NCI-H82 treated with DMSO at 0.1 percent for 48 hours (cell line): ENCODE measurements at regions not wholly inside any gene's neighbourhood (a gene's known extent, or its start where the extent isn't known, plus 50 kb on each side); places are given as distances from the start of the nearest gene placed in this dataset.

Experiments used
- DNase-seq: peaks from one replicate; lab custom pipeline; 2025; ENCODE audit not compliant: unreplicated experiment; lab: John Stamatoyannopoulos, UW

GRCh38 chr1:200253774-200254495, 155.9 kb downstream of the ZNF281 start:
- DNase-seq: no peak

GRCh38 chr1:200252531-200252930, 157.3 kb downstream of the ZNF281 start:
- no peak for DNase-seq

GRCh38 chr1:200250469-200250868, 159.4 kb downstream of the ZNF281 start:
- DNase-seq: no peak

GRCh38 chr1:200248541-200248940, 161.3 kb downstream of the ZNF281 start:
- DNase-seq: no peak

DNA sequence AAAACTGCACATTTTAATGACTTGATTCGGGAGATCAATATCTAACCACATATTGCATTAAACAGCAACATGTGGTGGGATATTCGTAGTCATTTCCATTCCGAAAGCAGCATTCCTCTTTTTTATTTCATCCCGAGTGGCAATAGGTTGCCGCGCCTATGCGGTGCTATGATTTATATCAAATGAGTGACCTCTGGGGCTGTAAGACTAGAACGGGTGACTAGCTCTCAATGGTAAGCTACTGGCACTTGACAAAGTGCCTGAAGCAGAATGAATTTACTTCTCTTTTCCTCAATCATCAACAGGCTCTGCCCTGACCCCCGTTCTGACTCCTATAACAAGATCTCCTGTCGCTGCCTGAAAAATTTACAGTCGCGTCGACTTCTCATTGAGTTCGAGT, 162.3 kb downstream of the ZNF281 start:
- DNase-seq: no peak

DNA sequence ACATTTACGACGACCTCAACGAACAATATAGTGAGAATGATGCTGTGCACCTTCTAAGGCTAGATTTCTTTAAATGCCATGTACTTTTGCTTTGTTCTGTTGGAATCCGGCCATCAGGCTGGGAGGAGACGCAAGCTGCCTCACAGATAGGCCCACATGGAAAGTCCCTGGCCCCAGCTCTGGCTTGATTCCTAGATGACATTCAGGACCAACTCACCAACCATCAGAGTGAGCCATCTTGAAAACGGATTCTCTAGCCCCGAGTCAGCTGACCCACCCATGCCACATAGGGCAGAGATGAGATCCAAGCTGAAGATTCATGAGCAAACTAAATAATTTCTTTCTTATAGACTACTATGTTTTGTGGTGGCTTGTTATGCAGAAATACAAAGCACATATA, 164.4 kb downstream of the ZNF281 start:
- no peak for DNase-seq

DNA sequence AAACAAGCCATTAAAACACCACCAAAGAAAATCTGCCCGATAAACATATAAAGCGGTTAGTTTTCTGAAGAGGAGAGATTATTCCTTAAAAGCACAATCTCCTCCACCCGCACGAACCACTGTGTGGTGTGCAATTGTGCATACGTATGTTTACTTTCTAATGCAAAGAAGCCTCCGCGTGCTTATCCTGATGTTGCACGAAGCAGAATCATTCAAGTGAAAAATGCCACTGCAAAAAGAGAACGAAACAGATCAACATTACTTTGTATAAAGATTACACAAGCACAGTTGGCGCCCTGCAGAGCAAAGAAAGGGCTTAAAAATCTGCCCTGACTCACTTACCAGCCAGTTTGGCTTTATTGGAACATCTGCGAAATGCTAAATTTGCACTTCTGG, 166.8 kb downstream of the ZNF281 start:
- DNase-seq: no peak

DNA sequence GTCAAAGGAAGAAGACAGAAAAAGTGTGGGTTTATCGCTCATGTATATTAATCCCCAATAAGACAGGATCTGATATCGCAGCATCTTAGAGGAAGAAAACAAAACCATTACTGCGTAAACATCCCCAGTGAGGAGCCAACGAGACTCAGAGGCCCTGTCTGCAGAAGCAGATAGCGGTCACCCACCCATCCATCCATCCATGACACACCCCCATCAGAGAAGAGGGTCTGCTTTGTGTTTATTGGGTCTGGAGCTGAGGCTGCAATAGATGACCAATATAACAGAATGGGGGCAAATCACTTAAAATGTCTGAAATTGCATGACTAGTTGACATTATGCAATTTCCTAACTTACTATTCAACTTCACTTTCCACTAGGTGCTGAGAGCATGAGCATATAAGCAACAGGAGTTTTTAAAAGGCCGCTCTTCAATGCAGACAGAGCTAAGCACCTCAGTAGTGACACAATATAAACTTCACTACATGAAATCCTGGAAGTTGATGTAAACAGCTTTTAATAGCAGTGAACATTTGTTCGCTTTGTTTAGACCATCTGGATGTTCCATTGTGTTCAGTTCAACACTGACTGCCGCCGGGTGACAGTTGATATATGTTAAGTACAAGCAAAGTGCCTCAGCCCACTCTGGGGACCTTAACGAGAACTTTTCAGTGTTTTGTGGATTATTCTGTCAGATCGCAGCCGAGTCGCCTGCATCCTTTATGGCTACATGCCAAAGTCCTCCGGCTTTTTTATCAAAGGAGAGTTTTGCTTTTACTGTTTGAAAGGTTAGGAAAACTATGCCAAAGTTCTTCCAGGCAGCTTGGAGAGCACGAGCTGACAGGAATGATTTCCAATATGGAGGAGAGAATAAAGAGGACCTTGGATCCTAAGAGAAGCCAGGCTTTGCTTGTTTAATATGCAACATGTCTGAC, 167.5 kb downstream of the ZNF281 start:
- no peak for DNase-seq

DNA sequence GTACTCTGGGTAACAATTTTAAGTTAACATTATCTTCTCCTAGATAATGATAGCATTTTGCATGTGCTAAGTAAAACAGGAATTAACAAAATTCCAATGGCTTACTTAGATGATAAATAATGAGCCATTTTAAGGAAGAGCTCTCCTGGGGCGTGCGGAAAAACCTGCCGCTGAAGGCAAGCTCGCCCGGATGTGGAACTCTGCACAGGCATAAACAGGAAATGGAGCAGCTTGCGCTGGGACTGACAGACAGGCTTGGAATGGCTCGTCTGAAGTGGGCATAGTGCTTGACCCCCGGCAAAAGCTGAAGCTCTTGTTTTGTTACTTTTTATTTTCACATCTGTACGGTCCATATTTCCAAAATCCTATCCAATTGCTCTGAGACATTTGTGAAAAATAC, 169.2 kb downstream of the ZNF281 start:
- DNase-seq: no peak

- DNase-seq: no peak
Measured at GRCh38 chr1:200238311-200238710, 171.5 kb downstream of the ZNF281 start.

- no peak for DNase-seq
Measured at GRCh38 chr1:200237066-200237465, 172.8 kb downstream of the ZNF281 start.

- DNase-seq: no peak
Measured at GRCh38 chr1:200234938-200235337, 174.9 kb downstream of the ZNF281 start.

DNA sequence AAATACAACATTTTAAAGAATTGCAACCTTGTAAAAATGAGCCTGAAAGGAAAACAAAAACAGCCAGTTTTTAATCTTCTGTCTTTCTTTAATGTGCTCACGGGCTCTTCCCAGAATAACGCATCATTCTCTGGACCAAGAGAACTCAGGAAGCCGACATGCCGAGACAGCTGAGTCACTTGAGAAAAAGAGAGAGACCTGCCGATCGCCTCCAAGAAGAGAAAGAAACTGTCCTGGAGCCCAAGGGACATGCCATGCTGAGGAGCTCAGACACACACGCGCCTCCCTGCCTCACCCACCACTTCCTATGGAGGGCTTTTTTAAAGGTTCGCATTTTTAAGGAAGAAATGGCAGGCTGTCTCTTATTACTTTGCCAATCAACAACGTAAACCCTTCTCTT, 176.4 kb downstream of the ZNF281 start:
- no peak for DNase-seq

DNA sequence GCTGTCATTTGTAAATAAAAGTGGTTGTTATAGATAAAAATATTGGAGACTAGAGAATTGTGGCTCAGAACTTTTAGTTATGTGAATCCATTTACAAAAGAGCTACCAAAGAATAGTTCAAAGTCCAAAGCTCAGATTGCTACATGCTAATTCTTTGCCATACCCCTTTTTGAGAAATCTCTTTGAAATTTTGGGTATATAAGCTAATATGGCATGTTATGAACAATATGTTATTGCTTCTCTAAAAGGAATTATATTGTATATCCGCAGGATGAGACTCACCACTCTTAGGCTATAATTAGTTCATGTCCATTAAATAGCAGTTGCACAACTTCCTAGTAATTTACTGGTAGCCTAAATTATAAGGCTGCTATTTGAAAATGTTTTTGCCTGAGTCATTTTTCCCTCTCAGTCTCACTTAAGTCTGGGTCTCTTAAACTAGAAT, 178.0 kb downstream of the ZNF281 start:
- DNase-seq: no peak

GRCh38 chr1:200230671-200231070, 179.2 kb downstream of the ZNF281 start:
- DNase-seq: no peak

GRCh38 chr1:200228486-200228885, 181.3 kb downstream of the ZNF281 start:
- DNase-seq: no peak

DNA sequence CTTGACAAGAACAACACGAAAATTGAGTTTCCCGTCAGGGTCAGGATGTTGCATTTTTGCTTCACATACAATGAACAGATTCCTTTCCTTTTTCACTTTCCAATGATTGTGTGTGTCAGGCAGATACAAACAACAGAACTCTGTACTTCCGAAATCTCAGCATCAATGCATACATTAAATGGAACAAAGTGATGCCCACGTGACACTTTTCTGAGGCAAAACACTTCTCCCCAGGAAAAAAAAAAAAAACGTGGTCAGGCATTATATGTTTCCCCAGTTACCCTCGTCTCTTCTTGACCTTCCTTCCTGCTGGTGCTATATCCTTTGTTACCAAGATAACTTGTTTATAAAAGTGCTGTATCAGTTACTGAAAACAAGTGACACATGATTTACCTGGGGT, 181.8 kb downstream of the ZNF281 start:
- DNase-seq: no peak
